LNCaP clone FGC (cell line): ENCODE measurements at regions not wholly inside any gene's neighbourhood (a gene's known extent, or its start where the extent isn't known, plus 50 kb on each side); places are given as distances from the start of the nearest gene placed in this dataset.
A peak's percentile ranks its signal among the peaks of the same experiment; 100 is the strongest.

Experiments
- DNase-seq: peaks from one replicate; pipeline ENCODE4 v3.0.0-alpha.2; 2011; ENCODE audit warnings: low read depth
- H3K4me3 ChIP-seq: 2 replicates; pipeline ENCODE4 v1.5.1; 2011; ENCODE audit warnings: mild to moderate bottlenecking, low read depth, low read length, control low read depth
- TF ChIP-seq, protein P1 (sequence below): IDR thresholded peaks from 2 replicates; pipeline ENCODE4 v1.5.1; 2012; ENCODE audit warnings: mild to moderate bottlenecking; ENCODE audit not compliant: control insufficient read depth, insufficient read depth; ENCODE audit errors: extremely low read depth

GRCh38 chr22:45072322-45072903 is 62.6 kb upstream of the PHF21B start:
- TF ChIP-seq, protein P1, sequence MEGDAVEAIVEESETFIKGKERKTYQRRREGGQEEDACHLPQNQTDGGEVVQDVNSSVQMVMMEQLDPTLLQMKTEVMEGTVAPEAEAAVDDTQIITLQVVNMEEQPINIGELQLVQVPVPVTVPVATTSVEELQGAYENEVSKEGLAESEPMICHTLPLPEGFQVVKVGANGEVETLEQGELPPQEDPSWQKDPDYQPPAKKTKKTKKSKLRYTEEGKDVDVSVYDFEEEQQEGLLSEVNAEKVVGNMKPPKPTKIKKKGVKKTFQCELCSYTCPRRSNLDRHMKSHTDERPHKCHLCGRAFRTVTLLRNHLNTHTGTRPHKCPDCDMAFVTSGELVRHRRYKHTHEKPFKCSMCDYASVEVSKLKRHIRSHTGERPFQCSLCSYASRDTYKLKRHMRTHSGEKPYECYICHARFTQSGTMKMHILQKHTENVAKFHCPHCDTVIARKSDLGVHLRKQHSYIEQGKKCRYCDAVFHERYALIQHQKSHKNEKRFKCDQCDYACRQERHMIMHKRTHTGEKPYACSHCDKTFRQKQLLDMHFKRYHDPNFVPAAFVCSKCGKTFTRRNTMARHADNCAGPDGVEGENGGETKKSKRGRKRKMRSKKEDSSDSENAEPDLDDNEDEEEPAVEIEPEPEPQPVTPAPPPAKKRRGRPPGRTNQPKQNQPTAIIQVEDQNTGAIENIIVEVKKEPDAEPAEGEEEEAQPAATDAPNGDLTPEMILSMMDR = no peak
- no peak overlapping the region for H3K4me3 ChIP-seq

DNA sequence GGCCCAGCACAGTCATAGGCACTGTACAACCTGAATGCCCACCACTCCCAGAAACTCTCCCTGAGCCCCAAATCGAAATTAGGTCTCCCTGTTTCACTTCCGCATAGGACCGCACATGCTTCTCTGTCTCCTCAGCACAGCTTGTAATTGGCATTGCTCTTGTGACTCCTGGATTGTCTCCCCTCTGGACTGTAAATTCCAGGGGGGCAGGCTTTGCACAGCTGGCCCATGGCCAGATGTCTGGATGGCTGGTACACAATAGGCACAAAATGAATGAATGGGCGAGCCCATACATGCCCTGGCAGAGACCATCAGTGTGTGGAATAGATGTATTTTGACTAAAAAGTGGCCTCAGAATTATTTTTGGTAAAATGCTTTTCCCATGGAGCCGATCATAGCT is 63.3 kb upstream of the PHF21B start:
- TF ChIP-seq, protein P1 = no peak
- DNase-seq = no peak
- no peak overlapping the region for H3K4me3 ChIP-seq

More at GRCh38 chr22:45072322-45072903, 62.6 kb upstream of the PHF21B start:
- no peak for DNase-seq

DNA sequence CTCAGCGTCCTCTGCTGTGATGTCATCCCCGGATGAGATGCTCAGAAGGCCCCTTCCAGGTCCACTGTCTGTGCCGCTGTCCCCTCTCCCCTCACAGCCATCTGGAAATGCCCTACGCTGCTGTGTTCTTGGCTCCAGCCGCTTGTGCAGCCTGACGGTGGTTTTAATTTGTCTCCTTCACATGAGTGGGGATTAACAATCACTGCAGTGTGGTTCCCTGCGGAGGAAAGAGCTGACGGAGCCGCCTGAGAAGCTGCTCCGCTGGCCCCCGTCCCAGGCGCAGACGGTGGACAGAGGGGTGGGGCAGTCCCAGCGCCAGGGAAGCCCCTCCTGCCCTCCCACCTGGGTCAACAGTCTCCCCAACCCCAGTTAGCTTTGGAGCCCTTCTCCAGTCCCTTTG is 67.5 kb upstream of the PHF21B start:
- DNase-seq = no peak
- TF ChIP-seq, protein P1 = no peak
- no peak overlapping the region for H3K4me3 ChIP-seq

GRCh38 chr22:45077826-45078334 is 68.1 kb upstream of the PHF21B start:
- TF ChIP-seq, protein P1 = no peak
- H3K4me3 ChIP-seq = no peak overlapping the region
- no peak for DNase-seq

DNA sequence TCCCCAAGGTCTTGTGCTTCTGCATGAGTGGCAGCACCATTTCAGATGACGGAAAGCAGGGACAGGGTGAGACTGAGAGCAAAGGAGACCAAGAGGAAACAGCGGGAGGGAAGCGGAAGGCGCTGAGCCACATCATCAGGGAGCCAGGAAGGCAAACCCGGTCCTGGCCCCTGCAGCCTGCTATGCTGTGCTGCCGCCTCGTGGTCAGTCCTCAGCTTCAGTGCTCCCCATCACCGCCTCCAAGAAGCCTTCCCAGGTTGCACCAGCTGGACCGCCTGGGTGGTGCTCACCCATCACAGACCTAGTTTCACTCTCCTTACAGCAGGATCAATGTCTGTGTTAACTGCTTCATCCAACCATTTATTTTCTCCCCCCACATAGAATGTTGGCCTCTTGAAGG is 73.0 kb upstream of the PHF21B start:
- TF ChIP-seq, protein P1 = peak; percentile 60
- DNase-seq = no peak
- no peak overlapping the region for H3K4me3 ChIP-seq

GRCh38 chr22:45083659-45084305 is 74.0 kb upstream of the PHF21B start:
- no peak for DNase-seq
- TF ChIP-seq, protein P1 = no peak
- H3K4me3 ChIP-seq = no peak overlapping the region

GRCh38 chr22:45084400-45084920 is 74.7 kb upstream of the PHF21B start:
- no peak overlapping the region for H3K4me3 ChIP-seq
- TF ChIP-seq, protein P1 = no peak

More at GRCh38 chr22:45084400-45084920, 74.7 kb upstream of the PHF21B start:
- DNase-seq = no peak
